CD14-positive monocyte (primary cell): ENCODE measurements at regions not wholly inside any gene's neighbourhood (a gene's known extent, or its start where the extent isn't known, plus 50 kb on each side); places are given as distances from the start of the nearest gene placed in this dataset.

ENCODE experiments used
- DNase-seq, 3 donors: peaks; one replicate each; pipeline ENCODE4 v3.0.0-alpha.2; 2011 to 2022
- H2AFZ ChIP-seq: 2 replicates; pipeline ENCODE4 v1.6.0; 2012; ENCODE audit warnings: mild to moderate bottlenecking, low read depth, low read length, inconsistent platforms; ENCODE audit not compliant: insufficient read depth, poor library complexity, severe bottlenecking
- H3K27ac ChIP-seq, 2 donors: 1 replicate in 1 of 2; 2 replicates in 1 of 2; pipeline ENCODE4 v1.5.1; 2012 to 2013; ENCODE audit warnings: low read length in 2 of 2, control low read depth in 1 of 2, inconsistent platforms in 1 of 2, low read depth in 1 of 2, mild to moderate bottlenecking in 1 of 2
- H3K27me3 ChIP-seq, 2 donors: one replicate each; pipeline versions ENCODE4 v1.6.0 to v1.6.1; 2011 to 2013; ENCODE audit warnings: low read length in 2 of 2; ENCODE audit not compliant: control insufficient read depth in 2 of 2, insufficient read depth in 2 of 2
- H3K36me3 ChIP-seq, 2 donors: replicated peaks in 1 of 2; 1 replicate in 1 of 2; 2 replicates in 1 of 2; pipeline versions ENCODE4 v1.5.1 to v1.6.1; 2012 to 2013; ENCODE audit warnings: low read length in 2 of 2, control low read depth in 1 of 2, inconsistent platforms in 1 of 2, mild to moderate bottlenecking in 1 of 2; ENCODE audit not compliant: insufficient read depth in 2 of 2, control insufficient read depth in 1 of 2
- H3K4me1 ChIP-seq, 2 donors: 1 replicate in 1 of 2; 2 replicates in 1 of 2; pipeline versions ENCODE4 v1.5.1 to v1.6.1; 2012 to 2013; ENCODE audit warnings: low read length in 2 of 2, control low read depth in 1 of 2, inconsistent platforms in 1 of 2, mild to moderate bottlenecking in 1 of 2, moderate library complexity in 1 of 2; ENCODE audit not compliant: insufficient read depth in 2 of 2, control insufficient read depth in 1 of 2
- H3K4me2 ChIP-seq: replicated peaks from 2 replicates; pipeline ENCODE3; 2012; ENCODE audit warnings: low read length, moderate library complexity, mild to moderate bottlenecking; ENCODE audit not compliant: poor library complexity, severe bottlenecking; ENCODE audit errors: extremely low read depth
- H3K4me3 ChIP-seq, 3 experiments: fragments of 200-600 bp in 1 of 3; sonication (generic) in 1 of 3; replicated peaks in 1 of 3; 1 replicate in 2 of 3; 2 replicates in 1 of 3; pipeline ENCODE4 v1.5.1; 2011 to 2013; ENCODE audit warnings: low read length in 3 of 3, mild to moderate bottlenecking in 3 of 3, control low read depth in 2 of 3, low read depth in 2 of 3, inconsistent platforms in 1 of 3, moderate library complexity in 1 of 3
- H3K79me2 ChIP-seq: 2 replicates; pipeline ENCODE4 v1.6.0; 2012; ENCODE audit warnings: mild to moderate bottlenecking, control low read depth, inconsistent platforms, low read length, moderate library complexity; ENCODE audit not compliant: insufficient read depth
- H3K9ac ChIP-seq: 2 replicates; pipeline ENCODE4 v1.6.0; 2017; ENCODE audit warnings: low read length, mild to moderate bottlenecking; ENCODE audit not compliant: insufficient read depth, poor library complexity, severe bottlenecking
- H3K9me3 ChIP-seq, 2 donors: replicated peaks in 1 of 2; 1 replicate in 1 of 2; 2 replicates in 1 of 2; pipeline versions ENCODE4 v1.5.1 to v1.6.1; 2012 to 2013; ENCODE audit warnings: low read length in 2 of 2, control low read depth in 1 of 2; ENCODE audit not compliant: control insufficient read depth in 1 of 2, insufficient read depth in 1 of 2
- H4K20me1 ChIP-seq: 2 replicates; pipeline ENCODE4 v1.6.0; 2012; ENCODE audit warnings: mild to moderate bottlenecking, low read length, control low read depth, moderate library complexity; ENCODE audit not compliant: insufficient read depth
- H3K27ac Mint-ChIP-seq, 7 donors: one replicate each; pipeline ENCODE4 v1.8.0; 2020; ENCODE audit warnings: mild to moderate bottlenecking in 7 of 7, mixed read lengths in 7 of 7, moderate library complexity in 6 of 7, inconsistent platforms in 2 of 7
- H3K27me3 Mint-ChIP-seq, 3 donors: one replicate each; pipeline ENCODE4 v1.8.0; 2021 to 2022; ENCODE audit warnings: low read depth in 3 of 3, mild to moderate bottlenecking in 3 of 3, mixed read lengths in 3 of 3, moderate library complexity in 3 of 3, inconsistent platforms in 1 of 3
- H3K36me3 Mint-ChIP-seq, 2 donors: one replicate each; pipeline ENCODE4 v1.8.0; 2020; ENCODE audit warnings: mixed read lengths in 2 of 2, inconsistent platforms in 1 of 2, mild to moderate bottlenecking in 1 of 2
- H3K4me1 Mint-ChIP-seq: one replicate; pipeline ENCODE4 v1.8.0; 2020; ENCODE audit warnings: mild to moderate bottlenecking, mixed read lengths
- H3K4me3 Mint-ChIP-seq, 2 donors: one replicate each; pipeline ENCODE4 v1.8.0; 2020; ENCODE audit warnings: mild to moderate bottlenecking in 2 of 2, mixed read lengths in 2 of 2, moderate library complexity in 1 of 2
- H3K9me3 Mint-ChIP-seq, 7 donors: one replicate each; pipeline ENCODE4 v1.8.0; 2020 to 2022; ENCODE audit warnings: mixed read lengths in 7 of 7, mild to moderate bottlenecking in 6 of 7, moderate library complexity in 6 of 7, inconsistent platforms in 2 of 7
- WGBS: methylation state at CpG from one replicate; pipeline ENCODE4 v1.1.5; 2013; ENCODE audit warnings: missing lambda C conversion rate; ENCODE audit not compliant: insufficient coverage; 5-methylcytosine and 5-hydroxymethylcytosine counted together
- intact Hi-C, 2 donors: fragments of 100-400 bp; cut with micrococcal nuclease; formaldehyde crosslinking; loops; one replicate each; pipeline versions ENCODE4 v1.15.0 to v1.15.1; 2023
- TF ChIP-seq, protein P1 (sequence below): fragments of 200-600 bp; IDR thresholded peaks from one replicate; pipeline ENCODE4 v1.8.0; 2022; ENCODE audit warnings: antibody characterized with exemption, mild to moderate bottlenecking

DNA sequence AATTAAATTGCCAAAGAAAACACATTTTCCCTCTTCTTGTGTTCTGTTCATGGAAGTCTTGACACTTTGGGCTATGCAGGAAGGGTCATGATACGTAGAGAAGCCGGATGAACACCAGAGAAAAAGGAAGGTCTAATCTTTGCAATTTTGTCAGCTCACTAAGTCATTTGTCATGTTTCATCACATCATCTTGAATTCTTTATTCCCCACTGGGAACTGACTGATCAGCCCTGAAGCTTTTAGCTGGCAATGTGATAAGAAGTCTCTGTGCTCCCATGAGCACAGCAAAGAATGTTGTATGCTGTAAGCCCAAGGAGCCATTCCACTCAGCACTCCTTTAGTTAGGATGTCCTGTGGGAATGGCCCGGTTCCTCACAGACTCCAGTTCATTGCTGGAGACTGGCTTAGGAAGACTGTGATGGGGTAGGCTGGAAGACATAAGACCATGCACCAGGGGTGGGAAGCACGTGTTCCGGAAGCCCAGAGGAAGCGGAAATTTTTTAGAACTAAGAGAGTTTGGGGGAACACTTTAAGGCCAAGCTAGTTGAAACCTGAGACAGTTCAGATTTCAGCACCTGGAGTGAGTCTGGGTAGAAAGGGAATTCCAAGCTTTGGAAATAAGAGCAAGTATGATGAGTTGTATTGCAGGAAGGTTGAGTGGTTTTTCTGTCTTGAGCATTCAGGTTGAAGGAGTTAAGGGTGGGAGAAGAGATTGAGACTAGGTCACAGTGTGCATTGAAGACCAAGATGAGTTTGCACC lies 306.7 kb upstream of the MTNR1B start:
- H3K27me3 ChIP-seq: no peaks in the 10 kb centered on the region
- peaks cover 0 to 6% (median 2%) of the 10 kb centered on the region in 7 donors for H3K9me3 Mint-ChIP-seq
- 72% methylated on average over 6 of the region's 6 CpGs for WGBS
- H3K27ac ChIP-seq: no peak overlapping the region
- H3K36me3 Mint-ChIP-seq: no peaks in the 10 kb centered on the region
- no peaks in the 10 kb centered on the region for H3K36me3 ChIP-seq
- no peak overlapping the region for H3K27ac Mint-ChIP-seq
- no peaks in the 10 kb centered on the region for H4K20me1 ChIP-seq
- no peak overlapping the region for H3K4me3 ChIP-seq
- H3K4me1 Mint-ChIP-seq: no peaks in the 10 kb centered on the region
- no peaks in the 10 kb centered on the region for H3K79me2 ChIP-seq
- H3K27me3 Mint-ChIP-seq: peaks cover 0 to 2% (median 2%) of the 10 kb centered on the region in 3 donors
- H3K4me1 ChIP-seq: no peaks in the 10 kb centered on the region
- H2AFZ ChIP-seq: no peak overlapping the region
- no peak for DNase-seq
- no peak overlapping the region for H3K4me2 ChIP-seq
- H3K4me3 Mint-ChIP-seq: no peak overlapping the region
- TF ChIP-seq, protein P1, sequence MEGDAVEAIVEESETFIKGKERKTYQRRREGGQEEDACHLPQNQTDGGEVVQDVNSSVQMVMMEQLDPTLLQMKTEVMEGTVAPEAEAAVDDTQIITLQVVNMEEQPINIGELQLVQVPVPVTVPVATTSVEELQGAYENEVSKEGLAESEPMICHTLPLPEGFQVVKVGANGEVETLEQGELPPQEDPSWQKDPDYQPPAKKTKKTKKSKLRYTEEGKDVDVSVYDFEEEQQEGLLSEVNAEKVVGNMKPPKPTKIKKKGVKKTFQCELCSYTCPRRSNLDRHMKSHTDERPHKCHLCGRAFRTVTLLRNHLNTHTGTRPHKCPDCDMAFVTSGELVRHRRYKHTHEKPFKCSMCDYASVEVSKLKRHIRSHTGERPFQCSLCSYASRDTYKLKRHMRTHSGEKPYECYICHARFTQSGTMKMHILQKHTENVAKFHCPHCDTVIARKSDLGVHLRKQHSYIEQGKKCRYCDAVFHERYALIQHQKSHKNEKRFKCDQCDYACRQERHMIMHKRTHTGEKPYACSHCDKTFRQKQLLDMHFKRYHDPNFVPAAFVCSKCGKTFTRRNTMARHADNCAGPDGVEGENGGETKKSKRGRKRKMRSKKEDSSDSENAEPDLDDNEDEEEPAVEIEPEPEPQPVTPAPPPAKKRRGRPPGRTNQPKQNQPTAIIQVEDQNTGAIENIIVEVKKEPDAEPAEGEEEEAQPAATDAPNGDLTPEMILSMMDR: no peak
- no peak overlapping the region for H3K9ac ChIP-seq
- intact Hi-C loops: no loop called here
- H3K9me3 ChIP-seq: no peaks in the 10 kb centered on the region

DNA sequence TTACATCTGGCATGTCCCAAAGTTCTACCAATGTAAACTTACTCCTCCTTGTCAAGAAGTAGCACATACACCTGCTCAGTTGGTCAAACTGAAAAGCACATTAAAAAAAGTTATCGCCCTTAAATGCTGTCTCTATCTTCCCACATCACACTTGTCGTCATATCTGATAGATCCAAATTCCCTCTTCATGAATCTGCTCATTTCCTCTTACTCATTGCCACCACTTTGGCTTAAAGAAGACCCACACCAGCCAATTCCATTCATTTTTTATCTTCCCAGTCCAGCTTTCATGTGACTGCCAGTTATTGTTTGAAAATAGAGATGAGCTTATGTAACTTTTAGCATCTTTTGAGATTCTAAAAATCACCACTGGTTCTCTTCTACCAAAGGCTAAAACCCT lies 305.9 kb upstream of the MTNR1B start:
- H3K4me1 Mint-ChIP-seq: no peaks in the 10 kb centered on the region
- H3K4me2 ChIP-seq: no peak overlapping the region
- peaks cover 0 to 2% (median 2%) of the 10 kb centered on the region in 3 donors for H3K27me3 Mint-ChIP-seq
- H3K4me1 ChIP-seq: no peaks in the 10 kb centered on the region
- H4K20me1 ChIP-seq: no peaks in the 10 kb centered on the region
- 94% methylated on average over 2 of the region's 2 CpGs for WGBS
- no peak overlapping the region for H3K4me3 Mint-ChIP-seq
- no peak overlapping the region for H3K27ac Mint-ChIP-seq
- no peaks in the 10 kb centered on the region for H3K36me3 ChIP-seq
- no peak overlapping the region for H3K27ac ChIP-seq
- no peaks in the 10 kb centered on the region for H3K9me3 ChIP-seq
- TF ChIP-seq, protein P1: no peak
- H3K9ac ChIP-seq: no peak overlapping the region
- H3K79me2 ChIP-seq: no peaks in the 10 kb centered on the region
- no peak overlapping the region for H2AFZ ChIP-seq
- H3K9me3 Mint-ChIP-seq: peaks cover 0 to 4% (median 2%) of the 10 kb centered on the region in 7 donors
- no peak for DNase-seq
- no peak overlapping the region for H3K4me3 ChIP-seq
- intact Hi-C loops: no loop called here
- no peaks in the 10 kb centered on the region for H3K36me3 Mint-ChIP-seq
- H3K27me3 ChIP-seq: no peaks in the 10 kb centered on the region
